Suprapubic skin (tissue), 4 donors: ENCODE measurements at regions not wholly inside any gene's neighbourhood (a gene's known extent, or its start where the extent isn't known, plus 50 kb on each side); places are given as distances from the start of the nearest gene placed in this dataset.

ENCODE experiments used
- DNase-seq, 2 donors: peaks; one replicate each; pipeline ENCODE4 v3.0.0-alpha.2; 2019; ENCODE audit warnings: low spot score in 2 of 2
- H3K27ac ChIP-seq: fragments of 200-600 bp; sonication (generic); one replicate; pipeline ENCODE4 v1.5.1; 2019
- H3K27me3 ChIP-seq: fragments of 200-600 bp; sonication (generic); one replicate; pipeline ENCODE4 v1.5.1; 2019
- H3K36me3 ChIP-seq: fragments of 200-600 bp; sonication (generic); one replicate; pipeline ENCODE4 v1.5.1; 2019
- H3K4me1 ChIP-seq: fragments of 200-600 bp; sonication (generic); one replicate; pipeline ENCODE4 v1.5.1; 2019
- H3K4me3 ChIP-seq: fragments of 200-600 bp; sonication (generic); one replicate; pipeline ENCODE4 v1.5.1; 2019; ENCODE audit warnings: mild to moderate bottlenecking
- H3K9me3 ChIP-seq: fragments of 200-600 bp; sonication (generic); one replicate; pipeline ENCODE4 v1.5.1; 2019
- EP300 ChIP-seq: sonication (generic); formaldehyde crosslinking; IDR thresholded peaks from one replicate; pipeline ENCODE4 v1.6.1; 2017; ENCODE audit warnings: antibody characterized with exemption
- POLR2A ChIP-seq, 2 donors: fragments of 450-650 bp; IDR thresholded peaks; one replicate each; pipeline ENCODE4 v1.6.1; 2017; ENCODE audit warnings: antibody characterized with exemption in 2 of 2, mild to moderate bottlenecking in 2 of 2, moderate library complexity in 2 of 2
- POLR2AphosphoS5 ChIP-seq, 3 donors: sonication (generic); formaldehyde crosslinking; IDR thresholded peaks; one replicate each; pipeline ENCODE4 v1.6.1; 2017; ENCODE audit warnings: antibody characterized with exemption in 3 of 3
- WGBS: methylation state at CpG from one replicate; pipeline ENCODE4 v1.1.5; 2018; 5-methylcytosine and 5-hydroxymethylcytosine counted together
- TF ChIP-seq, protein P1 (sequence below), 2 donors: fragments of 200-600 bp in 1 of 2; fragments of 450-650 bp in 1 of 2; sonication (generic) in 1 of 2; IDR thresholded peaks; one replicate each; pipeline ENCODE4 v1.5.1; 2016 to 2019; ENCODE audit warnings: antibody characterized with exemption in 2 of 2, mild to moderate bottlenecking in 1 of 2, moderate library complexity in 1 of 2

DNA sequence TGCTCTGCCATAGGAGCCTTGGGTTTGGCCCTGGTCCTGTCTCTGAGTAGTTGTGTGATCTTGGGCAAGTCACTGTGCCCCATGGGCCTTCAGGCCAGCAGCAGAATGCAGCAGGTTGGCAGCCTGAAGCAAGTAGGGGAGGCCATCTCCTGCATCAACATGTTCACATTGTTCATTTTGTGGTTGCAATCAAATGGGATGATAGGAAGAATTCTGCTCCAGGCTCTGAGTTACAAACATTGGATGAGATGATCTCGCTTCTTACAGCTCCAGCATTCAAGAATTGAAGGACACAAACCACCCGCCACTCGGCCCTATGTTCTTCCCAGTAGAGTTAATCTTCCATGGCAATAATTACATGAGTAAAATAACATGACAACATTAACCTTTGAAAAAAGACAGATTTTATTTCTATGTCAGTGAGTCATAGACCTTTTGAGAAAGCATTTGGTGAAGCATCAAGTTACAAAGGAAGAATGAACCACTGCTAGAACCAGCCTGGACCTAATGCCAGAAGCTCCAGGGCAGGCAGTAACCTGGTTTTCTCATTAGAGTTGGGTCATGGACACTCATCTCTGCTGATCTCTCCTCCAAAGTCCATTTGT lies 308.3 kb upstream of the NCAM1 start:
- DNase-seq = no peak

DNA sequence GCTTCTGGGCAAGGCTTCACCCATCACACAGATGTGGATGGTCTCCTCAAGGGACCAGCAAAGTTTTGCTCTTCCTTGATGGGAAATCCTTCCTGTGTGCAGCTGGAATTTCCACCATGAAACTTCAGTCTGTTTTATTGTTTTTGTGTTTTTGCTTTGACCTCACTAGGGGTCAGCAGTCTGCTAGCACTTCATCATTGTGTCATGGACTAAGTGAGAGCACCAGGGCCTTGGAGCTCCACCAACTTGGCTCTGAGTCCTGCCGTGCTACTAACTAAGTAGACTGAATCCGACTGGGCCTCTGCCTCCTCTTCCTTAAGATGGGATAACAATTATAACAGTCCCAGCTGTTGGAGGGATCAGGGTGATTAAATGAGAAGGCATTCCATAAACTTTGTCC lies 305.8 kb upstream of the NCAM1 start:
- no peaks in the 10 kb centered on the region for H3K27me3 ChIP-seq
- H3K27ac ChIP-seq = no peak overlapping the region
- H3K4me3 ChIP-seq = no peak overlapping the region
- no peaks in the 10 kb centered on the region for H3K36me3 ChIP-seq
- WGBS = 43% methylated on average over 2 of the region's 2 CpGs
- no peaks in the 10 kb centered on the region for H3K4me1 ChIP-seq
- TF ChIP-seq EP300 = no peak
- TF ChIP-seq POLR2A (IDR thresholded peaks at IDR 0.05) = no peak
- TF ChIP-seq, protein P1, sequence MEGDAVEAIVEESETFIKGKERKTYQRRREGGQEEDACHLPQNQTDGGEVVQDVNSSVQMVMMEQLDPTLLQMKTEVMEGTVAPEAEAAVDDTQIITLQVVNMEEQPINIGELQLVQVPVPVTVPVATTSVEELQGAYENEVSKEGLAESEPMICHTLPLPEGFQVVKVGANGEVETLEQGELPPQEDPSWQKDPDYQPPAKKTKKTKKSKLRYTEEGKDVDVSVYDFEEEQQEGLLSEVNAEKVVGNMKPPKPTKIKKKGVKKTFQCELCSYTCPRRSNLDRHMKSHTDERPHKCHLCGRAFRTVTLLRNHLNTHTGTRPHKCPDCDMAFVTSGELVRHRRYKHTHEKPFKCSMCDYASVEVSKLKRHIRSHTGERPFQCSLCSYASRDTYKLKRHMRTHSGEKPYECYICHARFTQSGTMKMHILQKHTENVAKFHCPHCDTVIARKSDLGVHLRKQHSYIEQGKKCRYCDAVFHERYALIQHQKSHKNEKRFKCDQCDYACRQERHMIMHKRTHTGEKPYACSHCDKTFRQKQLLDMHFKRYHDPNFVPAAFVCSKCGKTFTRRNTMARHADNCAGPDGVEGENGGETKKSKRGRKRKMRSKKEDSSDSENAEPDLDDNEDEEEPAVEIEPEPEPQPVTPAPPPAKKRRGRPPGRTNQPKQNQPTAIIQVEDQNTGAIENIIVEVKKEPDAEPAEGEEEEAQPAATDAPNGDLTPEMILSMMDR (IDR thresholded peaks at IDR 0.05) = no peak
- no peak for TF ChIP-seq POLR2AphosphoS5 (IDR thresholded peaks at IDR 0.05)
- DNase-seq = no peak
- no peaks in the 10 kb centered on the region for H3K9me3 ChIP-seq

More for the DNA sequence above, 308.3 kb upstream of the NCAM1 start:
- no peak overlapping the region for H3K4me3 ChIP-seq
- TF ChIP-seq EP300 = no peak
- TF ChIP-seq, protein P1 (IDR thresholded peaks at IDR 0.05) = no peak
- TF ChIP-seq POLR2A (IDR thresholded peaks at IDR 0.05) = no peak
- no peak for TF ChIP-seq POLR2AphosphoS5 (IDR thresholded peaks at IDR 0.05)
- no peaks in the 10 kb centered on the region for H3K27me3 ChIP-seq
- H3K9me3 ChIP-seq = no peaks in the 10 kb centered on the region
- H3K4me1 ChIP-seq = no peaks in the 10 kb centered on the region
- no peaks in the 10 kb centered on the region for H3K36me3 ChIP-seq
- no peak overlapping the region for H3K27ac ChIP-seq
- WGBS = 88% methylated on average over 3 of the region's 3 CpGs

DNA sequence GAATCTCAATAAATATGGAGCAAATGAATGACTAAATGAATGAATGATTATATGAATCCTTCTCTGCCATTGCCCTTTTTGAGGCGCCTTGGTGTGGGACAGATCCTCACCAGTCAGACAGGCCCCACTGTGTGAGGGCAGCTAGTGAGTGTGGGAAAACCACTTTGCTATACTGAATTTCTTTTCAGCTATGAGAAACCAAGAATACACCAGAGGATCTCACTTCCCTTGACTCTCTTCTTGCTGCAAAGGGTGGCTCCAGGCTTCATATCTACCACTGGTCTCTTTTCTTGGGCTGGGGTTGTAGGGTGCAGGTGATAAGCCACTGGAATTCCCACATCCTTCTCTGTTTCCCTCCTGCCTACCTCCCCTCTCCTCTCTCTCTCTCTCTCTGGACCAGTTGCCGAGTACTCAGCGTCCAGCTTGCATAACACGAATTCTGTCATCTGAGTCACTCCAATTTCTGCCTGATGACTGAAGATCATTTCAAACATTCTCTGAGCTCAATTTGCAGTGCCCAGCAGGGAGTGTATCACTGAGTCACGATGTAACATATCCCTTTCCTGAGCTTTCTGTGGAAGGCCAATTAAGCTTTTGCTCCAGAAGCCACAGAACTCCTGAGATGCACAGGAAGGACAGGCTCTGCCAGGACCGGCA lies 304.3 kb upstream of the NCAM1 start:
- no peak for DNase-seq
- Histone ChIP-seq H3K9me3 (no peaks in the 10 kb centered on the region), H3K4me1 (no peaks in the 10 kb centered on the region), H3K27ac (no peak overlapping the region), H3K27me3 (no peaks in the 10 kb centered on the region), H3K36me3 (no peaks in the 10 kb centered on the region), H3K4me3 (no peak overlapping the region)
- TF ChIP-seq, protein P1 (IDR thresholded peaks at IDR 0.05) = no peak
- no peak for TF ChIP-seq EP300
- no peak for TF ChIP-seq POLR2A (IDR thresholded peaks at IDR 0.05)
- no peak for TF ChIP-seq POLR2AphosphoS5 (IDR thresholded peaks at IDR 0.05)
- 69% methylated on average over 6 of the region's 6 CpGs for WGBS

DNA sequence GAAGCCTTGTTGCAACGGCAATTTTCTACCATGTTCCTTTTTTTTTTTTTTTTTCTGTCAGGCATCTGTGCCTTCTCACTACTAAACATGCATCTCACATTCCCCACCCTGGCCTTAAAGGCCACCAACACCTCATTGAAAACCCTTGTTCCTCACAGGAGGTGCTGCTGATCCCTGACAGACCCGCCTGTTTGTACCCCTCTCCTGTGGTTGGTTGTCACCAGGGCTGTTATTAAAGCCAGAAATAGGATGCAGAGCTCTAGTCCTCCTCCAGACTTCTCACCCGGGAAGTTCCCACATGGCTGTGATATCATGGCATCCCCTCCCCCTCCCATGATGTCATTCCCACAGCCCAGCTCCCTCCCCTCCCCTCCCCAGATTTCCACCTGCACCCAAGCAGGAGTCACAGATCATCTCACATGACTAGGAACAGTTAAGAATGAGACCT lies 302.8 kb upstream of the NCAM1 start:
- no peaks in the 10 kb centered on the region for H3K9me3 ChIP-seq
- no peak overlapping the region for H3K4me3 ChIP-seq
- 67% methylated on average over 3 of the region's 3 CpGs for WGBS
- no peak for DNase-seq
- no peak for TF ChIP-seq POLR2AphosphoS5 (IDR thresholded peaks at IDR 0.05)
- TF ChIP-seq EP300 = no peak
- TF ChIP-seq, protein P1 (IDR thresholded peaks at IDR 0.05) = no peak
- TF ChIP-seq POLR2A (IDR thresholded peaks at IDR 0.05) = no peak
- H3K27me3 ChIP-seq = no peaks in the 10 kb centered on the region
- H3K4me1 ChIP-seq = no peaks in the 10 kb centered on the region
- H3K27ac ChIP-seq = no peak overlapping the region
- no peaks in the 10 kb centered on the region for H3K36me3 ChIP-seq

DNA sequence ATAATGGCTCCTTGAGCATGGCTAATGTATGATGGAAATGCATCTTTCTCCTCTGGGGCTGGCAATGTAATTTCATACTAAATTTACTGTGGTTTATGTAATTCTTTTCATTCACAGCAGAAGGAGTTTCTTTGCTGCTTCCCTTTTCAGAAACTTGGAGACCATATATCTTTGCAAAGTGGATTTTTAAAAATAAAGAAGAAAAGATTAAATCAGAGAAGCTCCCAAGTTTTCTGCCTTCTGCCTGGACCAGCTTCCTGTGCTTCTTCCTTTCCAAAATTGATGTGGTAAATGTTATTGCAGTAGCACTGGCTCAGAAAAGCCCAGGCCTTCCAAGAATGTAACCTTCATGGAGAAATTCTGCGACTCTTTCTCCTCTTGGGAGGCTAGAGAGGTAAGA lies 300.1 kb upstream of the NCAM1 start:
- no peak for TF ChIP-seq EP300
- WGBS = 100% methylated on average over 1 of the region's 1 CpG

More for the DNA sequence above, 300.1 kb upstream of the NCAM1 start:
- Histone ChIP-seq H3K27me3 (no peaks in the 10 kb centered on the region), H3K4me3 (no peak overlapping the region), H3K9me3 (no peaks in the 10 kb centered on the region), H3K36me3 (no peaks in the 10 kb centered on the region), H3K27ac (no peak overlapping the region), H3K4me1 (no peaks in the 10 kb centered on the region)
- DNase-seq = no peak
